ENCODE measurements at regions not wholly inside any gene's neighbourhood (a gene's known extent, or its start where the extent isn't known, plus 50 kb on each side); places are given as distances from the start of the nearest gene placed in this dataset.
A peak's percentile ranks its signal among the peaks of the same experiment; 100 is the strongest.

DNA sequence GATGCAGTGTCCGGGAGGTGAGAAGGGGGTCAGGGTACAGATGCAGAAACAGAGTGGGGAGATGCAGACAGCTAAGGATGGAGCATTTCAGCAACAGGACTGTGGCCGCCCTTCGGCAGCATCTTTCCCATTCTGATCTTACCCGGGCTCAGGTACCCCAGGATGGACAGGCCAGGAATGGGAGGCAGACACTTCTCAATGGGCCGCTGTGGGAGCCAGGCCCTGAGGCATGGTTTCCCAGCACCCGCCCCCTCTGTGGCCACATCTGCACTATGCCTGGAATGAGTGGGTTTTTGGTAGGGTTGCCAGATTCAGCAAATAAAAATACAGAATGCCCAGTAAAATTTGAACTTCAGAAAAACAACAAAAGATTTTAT is 105.2 kb upstream of the CTBP2 start:
- WGBS (ENCODE audit: extremely low coverage, insufficient coverage, low lambda C conversion rate): no CpG with 5 or more reads among the region's 6 CpGs
- no peaks in the 10 kb centered on the region for H3K79me1 ChIP-seq (ENCODE audit: low read length)
- no peak overlapping the region for H4K8ac ChIP-seq (ENCODE audit: low read depth, low read length)

DNA sequence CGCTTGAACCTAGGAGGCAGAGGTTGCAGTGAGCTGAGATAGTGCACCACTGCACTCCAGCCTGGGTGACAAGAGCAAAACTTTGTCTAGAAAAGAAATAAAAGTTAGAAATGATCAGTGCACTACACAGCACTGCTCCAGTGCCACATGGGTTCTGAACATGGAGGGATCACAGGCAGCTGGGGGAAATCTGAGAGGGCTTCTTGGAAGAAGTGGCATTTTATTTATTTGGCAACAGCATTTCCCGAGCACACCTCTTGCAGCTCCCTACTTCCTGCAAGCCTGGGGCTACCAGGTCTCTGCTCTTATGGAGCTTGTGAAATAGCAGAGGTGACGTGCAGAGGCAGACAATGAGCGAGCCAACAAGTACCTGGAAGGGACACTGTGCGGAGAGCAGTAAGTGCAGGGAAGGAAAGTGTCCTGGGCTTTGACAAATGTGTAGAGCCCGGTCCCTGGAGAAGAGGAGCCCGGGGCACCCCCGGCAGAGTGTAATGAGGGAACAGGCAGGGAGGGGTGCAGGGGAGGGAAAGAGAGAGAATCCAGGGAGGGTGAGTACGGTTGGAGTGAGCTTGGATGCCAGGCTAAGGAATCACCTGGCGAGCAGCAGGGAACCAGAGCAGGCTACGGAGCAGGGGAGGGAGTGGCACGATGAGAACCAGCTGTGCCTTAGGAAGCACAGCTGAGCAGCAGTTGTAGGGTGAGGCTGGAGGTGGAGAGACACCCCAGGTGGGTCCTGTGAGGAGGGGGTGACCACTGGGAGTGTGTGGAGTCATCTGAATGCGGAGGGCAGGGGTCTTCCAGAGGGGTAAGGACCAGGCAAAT is 104.6 kb upstream of the CTBP2 start:
- Histone ChIP-seq H3K27ac (ENCODE audit: low read depth, low read length) (no peak overlapping the region), H3K9ac (ENCODE audit: low read length) (no peak overlapping the region), H4K5ac (ENCODE audit: low read length) (no peak overlapping the region), H3K36me3 (ENCODE audit: control insufficient read depth, insufficient read depth, low read length) (no peaks in the 10 kb centered on the region), H3K18ac (ENCODE audit: low read length) (peak overlapping the region; percentile 12), H3K4me1 (ENCODE audit: control insufficient read depth, low read depth, low read length) (peaks cover 3% of the 10 kb centered on the region), H3K79me2 (ENCODE audit: control insufficient read depth, insufficient read depth, low read length) (no peaks in the 10 kb centered on the region), H2AK5ac (ENCODE audit: low read length) (no peak overlapping the region), H3K23ac (ENCODE audit: low read length) (no peak overlapping the region), H3K27me3 (ENCODE audit: insufficient read depth, low read length, poor library complexity) (no peaks in the 10 kb centered on the region), H3K56ac (ENCODE audit: low read length) (peak overlapping the region; percentile 3), H3K4me2 (ENCODE audit: low read length) (no peak overlapping the region), H3K4ac (ENCODE audit: low read depth, low read length) (no peak overlapping the region), H4K8ac (ENCODE audit: low read depth, low read length) (no peak overlapping the region), H2BK15ac (replicated peaks; ENCODE audit: low read depth) (no peak overlapping the region), H3K79me1 (ENCODE audit: low read length) (no peaks in the 10 kb centered on the region), H2BK120ac (ENCODE audit: low read depth, low read length) (no peak overlapping the region), H2BK5ac (ENCODE audit: low read length) (no peak overlapping the region), H3K4me3 (ENCODE audit: low read length) (no peak overlapping the region)
- DNase-seq: peak; percentile 75
- no CpG with 5 or more reads among the region's 13 CpGs for WGBS (ENCODE audit: extremely low coverage, insufficient coverage, low lambda C conversion rate)

More for the DNA sequence above, 105.2 kb upstream of the CTBP2 start:
- DNase-seq: peak; percentile 21
- Histone ChIP-seq H4K5ac (ENCODE audit: low read length) (no peak overlapping the region), H3K27me3 (ENCODE audit: insufficient read depth, low read length, poor library complexity) (no peaks in the 10 kb centered on the region), H3K4me2 (ENCODE audit: low read length) (no peak overlapping the region), H3K18ac (ENCODE audit: low read length) (no peak overlapping the region), H3K36me3 (ENCODE audit: control insufficient read depth, insufficient read depth, low read length) (no peaks in the 10 kb centered on the region), H3K79me2 (ENCODE audit: control insufficient read depth, insufficient read depth, low read length) (no peaks in the 10 kb centered on the region), H2BK120ac (ENCODE audit: low read depth, low read length) (no peak overlapping the region), H2AK5ac (ENCODE audit: low read length) (no peak overlapping the region), H3K23ac (ENCODE audit: low read length) (no peak overlapping the region), H3K4me3 (ENCODE audit: low read length) (no peak overlapping the region), H2BK5ac (ENCODE audit: low read length) (no peak overlapping the region), H3K4ac (ENCODE audit: low read depth, low read length) (no peak overlapping the region), H2BK15ac (replicated peaks; ENCODE audit: low read depth) (no peak overlapping the region), H3K56ac (ENCODE audit: low read length) (peak overlapping the region; percentile 3), H3K27ac (ENCODE audit: low read depth, low read length) (no peak overlapping the region), H3K9ac (ENCODE audit: low read length) (no peak overlapping the region), H3K4me1 (ENCODE audit: control insufficient read depth, low read depth, low read length) (peaks cover 3% of the 10 kb centered on the region)

DNA sequence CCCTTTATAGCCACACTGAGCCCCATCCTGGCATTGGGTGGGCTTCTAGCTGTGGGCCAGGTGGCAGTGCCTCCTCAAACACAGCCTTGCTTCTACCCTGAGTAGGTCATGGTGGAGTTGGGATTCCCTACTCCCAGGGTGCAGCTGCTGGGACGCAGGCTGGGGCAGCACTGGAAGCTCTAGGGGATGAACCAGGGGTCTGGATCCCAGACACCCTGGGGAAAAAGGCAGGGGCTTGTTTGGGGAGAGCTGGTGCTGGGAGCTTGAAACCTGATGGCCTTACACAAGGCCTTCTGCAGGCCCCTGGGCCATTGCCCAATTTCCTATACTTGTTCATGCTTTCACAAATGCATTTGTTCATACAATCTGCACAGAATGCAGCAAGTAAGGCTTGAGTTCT is 103.7 kb upstream of the CTBP2 start:
- H3K9ac ChIP-seq (ENCODE audit: low read length): no peak overlapping the region
- H3K4me1 ChIP-seq (ENCODE audit: control insufficient read depth, low read depth, low read length): peaks cover 3% of the 10 kb centered on the region
- no peaks in the 10 kb centered on the region for H3K27me3 ChIP-seq (ENCODE audit: insufficient read depth, low read length, poor library complexity)
- no peaks in the 10 kb centered on the region for H3K79me2 ChIP-seq (ENCODE audit: control insufficient read depth, insufficient read depth, low read length)
- peak overlapping the region; percentile 22 for H3K18ac ChIP-seq (ENCODE audit: low read length)
- H4K8ac ChIP-seq (ENCODE audit: low read depth, low read length): no peak overlapping the region
- no peaks in the 10 kb centered on the region for H3K36me3 ChIP-seq (ENCODE audit: control insufficient read depth, insufficient read depth, low read length)
- peak overlapping the region; percentile 30 for H3K27ac ChIP-seq (ENCODE audit: low read depth, low read length)
- no peak overlapping the region for H3K4me3 ChIP-seq (ENCODE audit: low read length)
- no peak overlapping the region for H2BK15ac ChIP-seq (replicated peaks; ENCODE audit: low read depth)
- peak overlapping the region; percentile 7 for H2BK120ac ChIP-seq (ENCODE audit: low read depth, low read length)
- no peak overlapping the region for H3K4me2 ChIP-seq (ENCODE audit: low read length)
- peak overlapping the region; percentile 92 for H2BK5ac ChIP-seq (ENCODE audit: low read length)
- H3K56ac ChIP-seq (ENCODE audit: low read length): peak overlapping the region; percentile 71
- DNase-seq: no peak
- H3K4ac ChIP-seq (ENCODE audit: low read depth, low read length): peak overlapping the region; percentile 82
- H3K79me1 ChIP-seq (ENCODE audit: low read length): no peaks in the 10 kb centered on the region
- H2AK5ac ChIP-seq (ENCODE audit: low read length): peak overlapping the region; percentile 90
- H4K5ac ChIP-seq (ENCODE audit: low read length): no peak overlapping the region
- no peak overlapping the region for H3K23ac ChIP-seq (ENCODE audit: low read length)
- WGBS (ENCODE audit: extremely low coverage, insufficient coverage, low lambda C conversion rate): no CpG with 5 or more reads among the region's 1 CpG

DNA sequence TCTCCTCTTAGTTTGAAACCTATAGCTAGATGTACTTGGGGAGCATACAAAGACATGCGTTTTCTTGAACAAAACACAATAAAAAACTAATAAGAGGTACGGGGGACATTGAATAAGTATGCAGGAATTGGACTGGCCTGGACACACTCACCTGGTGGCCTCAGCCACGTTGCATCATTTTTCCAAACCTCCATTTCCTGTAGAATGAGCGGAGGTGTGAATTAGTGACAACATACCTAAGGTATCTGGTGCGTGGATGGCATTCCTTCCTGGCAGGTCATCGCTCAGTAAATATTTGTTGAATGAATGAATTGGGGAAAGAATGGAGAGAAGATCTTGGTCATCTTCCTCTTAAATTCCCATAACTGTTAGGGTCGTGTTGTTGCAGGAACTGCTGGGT is 103.2 kb upstream of the CTBP2 start:
- H3K27me3 ChIP-seq (ENCODE audit: insufficient read depth, low read length, poor library complexity): no peaks in the 10 kb centered on the region
- no peak overlapping the region for H2BK15ac ChIP-seq (replicated peaks; ENCODE audit: low read depth)
- H4K8ac ChIP-seq (ENCODE audit: low read depth, low read length): no peak overlapping the region
- peak overlapping the region; percentile 22 for H3K18ac ChIP-seq (ENCODE audit: low read length)
- no peaks in the 10 kb centered on the region for H3K79me1 ChIP-seq (ENCODE audit: low read length)
- peak overlapping the region; percentile 92 for H2BK5ac ChIP-seq (ENCODE audit: low read length)
- H4K5ac ChIP-seq (ENCODE audit: low read length): no peak overlapping the region
- DNase-seq: peak; percentile 97
- H3K4me1 ChIP-seq (ENCODE audit: control insufficient read depth, low read depth, low read length): peaks cover 3% of the 10 kb centered on the region
- H3K4me2 ChIP-seq (ENCODE audit: low read length): no peak overlapping the region
- peak overlapping the region; percentile 7 for H2BK120ac ChIP-seq (ENCODE audit: low read depth, low read length)
- H3K23ac ChIP-seq (ENCODE audit: low read length): no peak overlapping the region
- H2AK5ac ChIP-seq (ENCODE audit: low read length): no peak overlapping the region
- no peaks in the 10 kb centered on the region for H3K36me3 ChIP-seq (ENCODE audit: control insufficient read depth, insufficient read depth, low read length)
- H3K56ac ChIP-seq (ENCODE audit: low read length): peak overlapping the region; percentile 71
- H3K79me2 ChIP-seq (ENCODE audit: control insufficient read depth, insufficient read depth, low read length): no peaks in the 10 kb centered on the region
- WGBS (ENCODE audit: extremely low coverage, insufficient coverage, low lambda C conversion rate): no CpG with 5 or more reads among the region's 7 CpGs
- H3K27ac ChIP-seq (ENCODE audit: low read depth, low read length): no peak overlapping the region
- H3K4ac ChIP-seq (ENCODE audit: low read depth, low read length): peak overlapping the region; percentile 82
- no peak overlapping the region for H3K9ac ChIP-seq (ENCODE audit: low read length)
- H3K4me3 ChIP-seq (ENCODE audit: low read length): no peak overlapping the region

DNA sequence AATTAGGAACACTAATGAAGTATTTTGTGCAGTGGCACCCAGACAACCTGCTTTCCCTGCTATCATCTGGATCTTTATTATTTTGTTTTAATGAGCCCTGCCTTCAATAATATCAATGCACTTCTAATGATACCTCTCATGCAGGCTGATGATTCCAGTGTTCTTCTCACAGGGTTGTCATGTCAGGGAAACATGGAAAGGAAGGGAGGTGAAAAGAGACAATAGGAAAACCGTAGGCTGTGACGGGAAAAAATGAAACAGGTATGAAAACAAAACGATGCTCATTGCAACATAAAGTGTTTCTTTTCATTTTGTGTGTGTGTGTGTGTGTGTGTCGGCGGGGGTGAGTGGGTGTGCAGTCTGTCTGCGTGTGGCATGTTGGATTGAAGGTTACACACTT is 102.6 kb upstream of the CTBP2 start:
- Histone ChIP-seq H3K27me3 (ENCODE audit: insufficient read depth, low read length, poor library complexity) (no peaks in the 10 kb centered on the region), H4K8ac (ENCODE audit: low read depth, low read length) (no peak overlapping the region), H2BK15ac (replicated peaks; ENCODE audit: low read depth) (no peak overlapping the region), H3K9ac (ENCODE audit: low read length) (no peak overlapping the region), H3K79me2 (ENCODE audit: control insufficient read depth, insufficient read depth, low read length) (no peaks in the 10 kb centered on the region), H3K27ac (ENCODE audit: low read depth, low read length) (no peak overlapping the region), H4K5ac (ENCODE audit: low read length) (no peak overlapping the region), H3K4ac (ENCODE audit: low read depth, low read length) (peak overlapping the region; percentile 73), H3K18ac (ENCODE audit: low read length) (no peak overlapping the region), H3K4me2 (ENCODE audit: low read length) (no peak overlapping the region), H3K79me1 (ENCODE audit: low read length) (no peaks in the 10 kb centered on the region), H2AK5ac (ENCODE audit: low read length) (no peak overlapping the region), H3K56ac (ENCODE audit: low read length) (no peak overlapping the region), H2BK5ac (ENCODE audit: low read length) (peak overlapping the region; percentile 79), H3K4me1 (ENCODE audit: control insufficient read depth, low read depth, low read length) (peaks cover 3% of the 10 kb centered on the region), H3K36me3 (ENCODE audit: control insufficient read depth, insufficient read depth, low read length) (no peaks in the 10 kb centered on the region), H3K23ac (ENCODE audit: low read length) (no peak overlapping the region), H3K4me3 (ENCODE audit: low read length) (no peak overlapping the region), H2BK120ac (ENCODE audit: low read depth, low read length) (no peak overlapping the region)
- WGBS (ENCODE audit: extremely low coverage, insufficient coverage, low lambda C conversion rate): no CpG with 5 or more reads among the region's 6 CpGs
- DNase-seq: no peak

DNA sequence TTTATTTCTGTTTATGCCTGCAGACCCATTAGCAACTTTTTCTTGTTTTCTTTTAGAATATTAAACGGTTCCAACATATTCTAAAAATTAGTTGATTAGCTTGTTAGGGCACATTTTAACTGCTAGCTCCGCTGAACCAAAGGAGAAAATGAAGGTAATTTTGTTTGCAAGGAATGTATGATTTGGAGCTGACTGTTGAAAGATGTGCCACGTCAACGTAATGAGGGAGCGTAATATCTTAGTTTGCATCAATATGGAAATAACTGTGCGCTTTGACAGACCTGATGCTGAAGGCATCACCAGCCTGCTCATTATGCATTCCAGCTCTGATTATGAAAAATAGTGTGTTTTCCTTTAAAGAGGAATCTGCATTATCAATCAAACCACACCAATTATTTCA is 102.0 kb upstream of the CTBP2 start:
- no peak for DNase-seq
- Histone ChIP-seq H4K5ac (ENCODE audit: low read length) (no peak overlapping the region), H3K4me3 (ENCODE audit: low read length) (no peak overlapping the region), H3K4me2 (ENCODE audit: low read length) (no peak overlapping the region), H2BK15ac (replicated peaks; ENCODE audit: low read depth) (no peak overlapping the region), H4K8ac (ENCODE audit: low read depth, low read length) (no peak overlapping the region), H3K27me3 (ENCODE audit: insufficient read depth, low read length, poor library complexity) (no peaks in the 10 kb centered on the region), H3K4ac (ENCODE audit: low read depth, low read length) (no peak overlapping the region), H3K56ac (ENCODE audit: low read length) (no peak overlapping the region), H3K27ac (ENCODE audit: low read depth, low read length) (no peak overlapping the region), H3K79me1 (ENCODE audit: low read length) (no peaks in the 10 kb centered on the region), H3K36me3 (ENCODE audit: control insufficient read depth, insufficient read depth, low read length) (no peaks in the 10 kb centered on the region), H3K79me2 (ENCODE audit: control insufficient read depth, insufficient read depth, low read length) (no peaks in the 10 kb centered on the region), H3K18ac (ENCODE audit: low read length) (no peak overlapping the region), H2AK5ac (ENCODE audit: low read length) (no peak overlapping the region), H2BK120ac (ENCODE audit: low read depth, low read length) (no peak overlapping the region), H2BK5ac (ENCODE audit: low read length) (no peak overlapping the region), H3K23ac (ENCODE audit: low read length) (no peak overlapping the region), H3K4me1 (ENCODE audit: control insufficient read depth, low read depth, low read length) (peaks cover 3% of the 10 kb centered on the region), H3K9ac (ENCODE audit: low read length) (no peak overlapping the region)
- no CpG with 5 or more reads among the region's 6 CpGs for WGBS (ENCODE audit: extremely low coverage, insufficient coverage, low lambda C conversion rate)

Data from mesendoderm (in vitro differentiated cells).